GM06990 (cell line): ENCODE measurements at regions not wholly inside any gene's neighbourhood (a gene's known extent, or its start where the extent isn't known, plus 50 kb on each side); places are given as distances from the start of the nearest gene placed in this dataset.

Source experiments
- DNase-seq: peaks from one replicate; pipeline ENCODE4 v3.0.0-alpha.2; 2011; ENCODE audit not compliant: insufficient read length; ENCODE audit errors: extremely low read depth
- H3K27me3 ChIP-seq: replicated peaks from 2 replicates; pipeline ENCODE4 v1.6.0; 2011; ENCODE audit warnings: low read length; ENCODE audit not compliant: control insufficient read depth, insufficient read depth
- H3K36me3 ChIP-seq: 2 replicates; pipeline ENCODE4 v1.5.1; 2011; ENCODE audit warnings: low read length; ENCODE audit not compliant: control insufficient read depth, insufficient read depth
- H3K4me3 ChIP-seq: replicated peaks from 2 replicates; pipeline ENCODE4 v1.5.1; 2011; ENCODE audit warnings: low read depth, mild to moderate bottlenecking, control low read depth, low read length
- TF ChIP-seq, protein P1 (sequence below): IDR thresholded peaks from 2 replicates; pipeline ENCODE4 v1.5.1; 2011; ENCODE audit warnings: low read length, control low read depth, mild to moderate bottlenecking, inconsistent platforms; ENCODE audit not compliant: insufficient read depth, poor library complexity, severe bottlenecking

DNA sequence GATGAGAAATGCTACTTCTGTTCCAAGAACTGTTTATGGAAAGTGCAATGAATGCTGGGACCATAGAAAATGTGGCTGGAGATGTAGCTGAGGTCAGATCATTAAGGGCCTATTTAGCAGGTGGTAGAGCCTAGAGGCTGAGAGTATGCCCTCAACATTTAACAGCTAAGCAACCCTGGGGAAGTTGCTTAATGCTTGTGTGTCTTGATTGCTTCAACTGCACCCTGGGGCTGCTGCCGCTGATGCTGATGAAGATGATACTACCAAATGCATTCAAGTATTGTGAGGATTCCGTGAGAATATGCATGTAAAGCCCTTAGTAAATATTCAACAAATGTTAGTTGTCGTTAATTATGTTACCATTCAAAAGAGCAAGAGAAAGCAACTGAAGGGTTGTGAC, 273.2 kb downstream of the BCL11A start:
- Histone ChIP-seq H3K4me3 (no peak overlapping the region), H3K27me3 (no peaks in the 10 kb centered on the region; the same call in 1 of the 2 replicates), H3K36me3 (no peaks in the 10 kb centered on the region)
- TF ChIP-seq, protein P1, sequence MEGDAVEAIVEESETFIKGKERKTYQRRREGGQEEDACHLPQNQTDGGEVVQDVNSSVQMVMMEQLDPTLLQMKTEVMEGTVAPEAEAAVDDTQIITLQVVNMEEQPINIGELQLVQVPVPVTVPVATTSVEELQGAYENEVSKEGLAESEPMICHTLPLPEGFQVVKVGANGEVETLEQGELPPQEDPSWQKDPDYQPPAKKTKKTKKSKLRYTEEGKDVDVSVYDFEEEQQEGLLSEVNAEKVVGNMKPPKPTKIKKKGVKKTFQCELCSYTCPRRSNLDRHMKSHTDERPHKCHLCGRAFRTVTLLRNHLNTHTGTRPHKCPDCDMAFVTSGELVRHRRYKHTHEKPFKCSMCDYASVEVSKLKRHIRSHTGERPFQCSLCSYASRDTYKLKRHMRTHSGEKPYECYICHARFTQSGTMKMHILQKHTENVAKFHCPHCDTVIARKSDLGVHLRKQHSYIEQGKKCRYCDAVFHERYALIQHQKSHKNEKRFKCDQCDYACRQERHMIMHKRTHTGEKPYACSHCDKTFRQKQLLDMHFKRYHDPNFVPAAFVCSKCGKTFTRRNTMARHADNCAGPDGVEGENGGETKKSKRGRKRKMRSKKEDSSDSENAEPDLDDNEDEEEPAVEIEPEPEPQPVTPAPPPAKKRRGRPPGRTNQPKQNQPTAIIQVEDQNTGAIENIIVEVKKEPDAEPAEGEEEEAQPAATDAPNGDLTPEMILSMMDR: no peak
- DNase-seq: no peak

DNA sequence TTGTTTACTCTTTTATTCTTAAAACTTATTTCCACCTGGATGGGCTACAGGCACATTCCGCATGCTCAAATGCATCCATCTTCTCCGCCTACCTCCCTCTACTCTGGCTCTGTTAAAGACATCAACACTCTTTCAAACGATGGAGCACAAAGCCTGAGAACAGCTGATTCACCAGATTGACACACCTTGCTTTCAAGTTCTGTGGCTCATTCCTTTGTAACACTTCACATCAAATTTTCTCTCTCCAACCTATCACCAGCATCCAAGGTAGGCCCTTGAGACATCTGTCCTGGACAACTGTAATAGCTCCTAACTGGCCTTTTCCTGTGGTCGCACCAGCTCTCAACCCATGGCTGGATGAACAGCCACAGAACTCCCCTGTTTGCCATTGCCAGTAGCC, 274.5 kb downstream of the BCL11A start:
- DNase-seq: no peak
- TF ChIP-seq, protein P1: no peak
- no peaks in the 10 kb centered on the region; the same call in 1 of the 2 replicates for H3K27me3 ChIP-seq
- no peaks in the 10 kb centered on the region for H3K36me3 ChIP-seq
- H3K4me3 ChIP-seq: no peak overlapping the region

DNA sequence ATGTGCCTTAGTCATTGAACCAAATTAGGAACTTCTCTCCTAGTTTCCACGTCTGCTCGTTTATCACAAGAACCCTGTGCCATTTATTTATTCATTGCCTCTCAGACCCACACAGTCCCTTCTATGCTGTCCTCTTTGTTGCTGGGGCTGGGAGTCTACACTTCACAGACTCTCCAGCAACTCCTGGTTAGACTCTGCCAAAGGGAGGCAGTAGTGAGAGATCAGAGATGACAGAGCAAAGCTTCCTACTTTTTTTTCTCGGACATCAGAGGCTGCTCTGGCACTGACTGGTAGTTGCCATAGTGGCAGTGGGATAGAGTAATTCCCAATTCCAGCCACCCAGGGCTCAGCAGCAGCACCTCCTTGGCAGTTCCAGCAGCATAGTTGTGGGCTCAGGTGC, 277.5 kb downstream of the BCL11A start:
- Histone ChIP-seq H3K4me3 (no peak overlapping the region), H3K27me3 (no peaks in the 10 kb centered on the region; the same call in 1 of the 2 replicates), H3K36me3 (no peaks in the 10 kb centered on the region)
- DNase-seq: no peak
- TF ChIP-seq, protein P1: peak; percentile 25

DNA sequence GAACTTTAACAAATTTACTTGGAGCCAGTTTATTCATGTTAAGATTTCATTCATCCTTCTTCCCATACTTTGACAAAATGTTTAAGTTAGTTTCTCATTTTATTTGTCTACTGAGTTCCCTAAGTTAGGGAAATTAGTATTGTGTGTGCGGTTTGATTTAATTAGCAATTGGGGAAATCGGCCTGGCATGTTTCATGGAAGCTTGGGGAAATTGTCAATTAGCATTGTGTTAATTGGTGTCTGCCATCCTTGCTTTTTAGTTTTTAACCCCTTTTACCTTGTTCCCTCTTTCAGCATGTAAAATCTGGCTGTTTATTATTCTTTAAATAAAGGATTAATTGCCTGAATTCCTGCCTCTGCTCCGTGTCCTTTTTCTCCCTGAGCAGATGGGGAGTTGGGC, 279.6 kb downstream of the BCL11A start:
- Histone ChIP-seq H3K36me3 (no peaks in the 10 kb centered on the region), H3K27me3 (no peaks in the 10 kb centered on the region; the same call in 1 of the 2 replicates), H3K4me3 (no peak overlapping the region)
- TF ChIP-seq, protein P1: no peak
- no peak for DNase-seq

DNA sequence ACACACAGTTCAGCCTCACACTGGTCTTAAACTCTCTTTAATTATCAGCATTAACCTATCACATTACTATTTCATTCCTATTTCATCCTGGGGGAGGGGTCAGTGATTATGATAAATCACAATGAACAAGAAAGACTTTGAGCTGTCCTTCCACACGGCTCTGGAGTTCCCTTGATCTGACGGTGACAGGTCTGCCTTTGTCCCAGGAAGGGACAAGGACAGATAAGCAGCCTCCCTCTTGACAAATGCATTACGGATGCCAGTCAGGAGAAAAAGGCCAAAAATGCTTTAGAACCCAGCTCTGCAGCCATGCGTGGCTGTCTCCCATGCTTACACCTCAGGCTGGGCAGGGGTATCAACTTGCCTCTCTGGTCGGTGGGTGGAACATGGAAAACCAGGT, 281.7 kb downstream of the BCL11A start:
- H3K36me3 ChIP-seq: no peaks in the 10 kb centered on the region

More for the DNA sequence above, 281.7 kb downstream of the BCL11A start:
- H3K27me3 ChIP-seq: no peaks in the 10 kb centered on the region
- H3K4me3 ChIP-seq: no peak overlapping the region
- TF ChIP-seq, protein P1: no peak
- DNase-seq: no peak
